ENCODE measurements at regions not wholly inside any gene's neighbourhood (a gene's known extent, or its start where the extent isn't known, plus 50 kb on each side); places are given as distances from the start of the nearest gene placed in this dataset.

DNA sequence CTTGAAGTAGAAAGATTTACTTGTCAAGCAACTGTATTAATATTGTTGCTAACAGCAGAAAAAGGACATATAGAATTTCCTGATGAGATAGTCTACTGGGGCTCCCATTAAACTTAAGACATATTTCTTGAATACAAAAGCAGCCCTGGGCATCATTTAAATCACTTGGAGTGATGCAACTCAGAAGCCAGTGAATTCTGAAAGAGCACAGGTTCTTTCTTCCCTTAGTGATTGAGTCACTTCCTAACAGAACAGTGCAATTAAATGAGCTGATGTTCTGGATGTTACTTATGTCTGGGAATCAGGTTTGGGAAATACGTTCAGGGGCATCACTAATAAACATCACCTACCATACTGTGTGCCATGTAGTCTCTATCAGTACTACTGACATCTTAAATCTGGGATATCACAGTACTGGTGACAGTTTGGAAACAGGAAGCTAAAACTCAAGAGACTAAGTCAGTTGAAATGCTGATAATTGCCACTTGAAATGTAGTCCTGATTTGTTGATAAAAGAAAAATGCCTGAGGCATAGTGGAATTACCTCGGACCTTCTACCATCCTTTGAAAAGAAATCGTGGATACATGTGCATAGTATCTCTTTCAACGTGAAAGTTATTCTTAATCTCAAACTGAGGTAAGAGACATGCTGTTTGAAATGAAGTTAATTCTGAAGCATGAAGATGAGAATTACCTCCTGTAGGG lies 249.2 kb upstream of the GPRIN3 start:
- POLR2A ChIA-PET = no interaction called here
- H3K9ac ChIP-seq (ENCODE audit: control insufficient read depth, insufficient read depth, low read length) = no peak overlapping the region
- intact Hi-C loops (cut with micrococcal nuclease; ENCODE audit: unreplicated experiment) (no loop called here), in situ Hi-C loops (cut with MboI) (no loop called here)
- no TSS peak for BruUV-seq (replicated peaks)
- no peaks in the 10 kb centered on the region for H3K4me1 ChIP-seq (ENCODE audit: control insufficient read depth, insufficient read depth, low read length)
- ATAC-seq (no peak), FAIRE-seq (no peak), DNase-seq (ENCODE audit: low read depth, low spot score) (no peak)
- no peak overlapping the region for H2AFZ ChIP-seq (ENCODE audit: control insufficient read depth, low read depth, low read length)
- SMC1A ChIA-PET (ENCODE audit: uncharacterized antibody, unreplicated experiment) = no interaction called here
- no peak overlapping the region for H3K27ac ChIP-seq (ENCODE audit: control insufficient read depth, insufficient read depth)
- H3K79me2 ChIP-seq (ENCODE audit: control insufficient read depth, insufficient read depth, low read length) = no peaks in the 10 kb centered on the region
- H3K4me3 ChIP-seq = no peak overlapping the region
- H4K20me1 ChIP-seq (ENCODE audit: control insufficient read depth, insufficient read depth) = no peaks in the 10 kb centered on the region
- H3K4me2 ChIP-seq (ENCODE audit: control insufficient read depth, insufficient read depth) = no peak overlapping the region
- CTCF ChIA-PET = interaction anchor here (0.8 to 1.4 kb wide), 2 partner anchors 17 to 124 kb away, joined by 3 read pairs; no protein-coding TSS in a partner anchor
- no peaks in the 10 kb centered on the region for H3K9me3 ChIP-seq (replicated peaks; ENCODE audit: control insufficient read depth, insufficient read depth, low read length)
- H3K36me3 ChIP-seq (ENCODE audit: control insufficient read depth in 2 of 2, insufficient read depth in 2 of 2, low read length in 1 of 2) = no peaks in the 10 kb centered on the region
- TF ChIP-seq TCF12 (IDR thresholded peaks at IDR 0.05; ENCODE audit: low read depth, low read length) (no peak), ZNF24 (IDR thresholded peaks at IDR 0.05) (no peak), ZNF384 (IDR thresholded peaks at IDR 0.05; ENCODE audit: borderline replicate concordance, low read depth, low read length) (no peak), EED (IDR thresholded peaks at IDR 0.05; ENCODE audit: low read depth) (no peak), ZNF217 (IDR thresholded peaks at IDR 0.05) (no peak), CBX5 (IDR thresholded peaks at IDR 0.05; ENCODE audit: low read depth) (no peak), KLF5 (IDR thresholded peaks at IDR 0.05; ENCODE audit: partially characterized antibody) (no peak), LARP7 (IDR thresholded peaks at IDR 0.05) (no peak), CBX3 (IDR thresholded peaks at IDR 0.05; ENCODE audit: borderline replicate concordance, low read depth) (no peak)
- TF ChIP-seq, protein P1, sequence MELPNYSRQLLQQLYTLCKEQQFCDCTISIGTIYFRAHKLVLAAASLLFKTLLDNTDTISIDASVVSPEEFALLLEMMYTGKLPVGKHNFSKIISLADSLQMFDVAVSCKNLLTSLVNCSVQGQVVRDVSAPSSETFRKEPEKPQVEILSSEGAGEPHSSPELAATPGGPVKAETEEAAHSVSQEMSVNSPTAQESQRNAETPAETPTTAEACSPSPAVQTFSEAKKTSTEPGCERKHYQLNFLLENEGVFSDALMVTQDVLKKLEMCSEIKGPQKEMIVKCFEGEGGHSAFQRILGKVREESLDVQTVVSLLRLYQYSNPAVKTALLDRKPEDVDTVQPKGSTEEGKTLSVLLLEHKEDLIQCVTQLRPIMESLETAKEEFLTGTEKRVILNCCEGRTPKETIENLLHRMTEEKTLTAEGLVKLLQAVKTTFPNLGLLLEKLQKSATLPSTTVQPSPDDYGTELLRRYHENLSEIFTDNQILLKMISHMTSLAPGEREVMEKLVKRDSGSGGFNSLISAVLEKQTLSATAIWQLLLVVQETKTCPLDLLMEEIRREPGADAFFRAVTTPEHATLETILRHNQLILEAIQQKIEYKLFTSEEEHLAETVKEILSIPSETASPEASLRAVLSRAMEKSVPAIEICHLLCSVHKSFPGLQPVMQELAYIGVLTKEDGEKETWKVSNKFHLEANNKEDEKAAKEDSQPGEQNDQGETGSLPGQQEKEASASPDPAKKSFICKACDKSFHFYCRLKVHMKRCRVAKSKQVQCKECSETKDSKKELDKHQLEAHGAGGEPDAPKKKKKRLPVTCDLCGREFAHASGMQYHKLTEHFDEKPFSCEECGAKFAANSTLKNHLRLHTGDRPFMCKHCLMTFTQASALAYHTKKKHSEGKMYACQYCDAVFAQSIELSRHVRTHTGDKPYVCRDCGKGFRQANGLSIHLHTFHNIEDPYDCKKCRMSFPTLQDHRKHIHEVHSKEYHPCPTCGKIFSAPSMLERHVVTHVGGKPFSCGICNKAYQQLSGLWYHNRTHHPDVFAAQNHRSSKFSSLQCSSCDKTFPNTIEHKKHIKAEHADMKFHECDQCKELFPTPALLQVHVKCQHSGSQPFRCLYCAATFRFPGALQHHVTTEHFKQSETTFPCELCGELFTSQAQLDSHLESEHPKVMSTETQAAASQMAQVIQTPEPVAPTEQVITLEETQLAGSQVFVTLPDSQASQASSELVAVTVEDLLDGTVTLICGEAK (IDR thresholded peaks at IDR 0.05; ENCODE audit: borderline replicate concordance) = no peak
- TF ChIP-seq, protein P2, sequence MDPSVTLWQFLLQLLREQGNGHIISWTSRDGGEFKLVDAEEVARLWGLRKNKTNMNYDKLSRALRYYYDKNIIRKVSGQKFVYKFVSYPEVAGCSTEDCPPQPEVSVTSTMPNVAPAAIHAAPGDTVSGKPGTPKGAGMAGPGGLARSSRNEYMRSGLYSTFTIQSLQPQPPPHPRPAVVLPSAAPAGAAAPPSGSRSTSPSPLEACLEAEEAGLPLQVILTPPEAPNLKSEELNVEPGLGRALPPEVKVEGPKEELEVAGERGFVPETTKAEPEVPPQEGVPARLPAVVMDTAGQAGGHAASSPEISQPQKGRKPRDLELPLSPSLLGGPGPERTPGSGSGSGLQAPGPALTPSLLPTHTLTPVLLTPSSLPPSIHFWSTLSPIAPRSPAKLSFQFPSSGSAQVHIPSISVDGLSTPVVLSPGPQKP (IDR thresholded peaks at IDR 0.05; ENCODE audit: low read depth, low read length) = no peak
- WGBS (ENCODE audit: insufficient coverage, insufficient replicate concordance, low lambda C conversion rate, missing lambda C conversion rate) = 1% methylated on average over 4 of the region's 4 CpGs
- RAD21 ChIA-PET (ENCODE audit: unreplicated experiment) = no interaction called here
- no peaks in the 10 kb centered on the region for H3K27me3 ChIP-seq (replicated peaks in 1 of 2; ENCODE audit: control insufficient read depth in 2 of 2, insufficient read depth in 2 of 2, low read length in 1 of 2)
